ENCODE measurements at regions not wholly inside any gene's neighbourhood (a gene's known extent, or its start where the extent isn't known, plus 50 kb on each side); places are given as distances from the start of the nearest gene placed in this dataset.

GRCh38 chr4:163922302-163922701 lies 427.8 kb downstream of the TMA16 start:
- no peak for TF ChIP-seq CTCF (IDR thresholded peaks at IDR 0.05)
- no peak for TF ChIP-seq POLR2A (IDR thresholded peaks at IDR 0.05)

All from body of pancreas (tissue), 4 donors.